ENCODE measurements at regions not wholly inside any gene's neighbourhood (a gene's known extent, or its start where the extent isn't known, plus 50 kb on each side); places are given as distances from the start of the nearest gene placed in this dataset.
"Not testable (repeated sequence)": the region's sequence is repeated elsewhere in the genome, so short reads cannot be mapped to it uniquely, and the experiment has no call there.

DNA sequence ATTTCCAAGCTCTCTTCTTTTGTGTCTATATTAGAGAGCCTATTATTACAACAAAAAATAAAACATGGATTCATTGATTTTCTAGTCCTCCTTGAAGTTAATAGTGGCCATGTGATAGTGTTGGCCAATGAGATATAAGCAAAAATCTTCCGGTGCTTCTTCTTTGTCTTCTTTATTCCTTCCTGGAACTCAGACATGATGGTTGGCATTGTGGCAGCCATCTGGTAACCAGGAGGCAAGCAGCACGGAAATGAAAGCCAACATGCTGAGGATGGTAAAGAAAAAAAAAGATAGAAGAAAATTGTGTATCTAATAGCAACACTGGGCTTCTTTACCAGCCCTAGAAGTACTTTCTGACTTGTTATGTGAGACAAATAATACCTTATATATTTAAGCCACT lies 50.8 kb upstream of the SEL1L start:
- DNase-seq (ENCODE audit: low spot score), result no peak

DNA sequence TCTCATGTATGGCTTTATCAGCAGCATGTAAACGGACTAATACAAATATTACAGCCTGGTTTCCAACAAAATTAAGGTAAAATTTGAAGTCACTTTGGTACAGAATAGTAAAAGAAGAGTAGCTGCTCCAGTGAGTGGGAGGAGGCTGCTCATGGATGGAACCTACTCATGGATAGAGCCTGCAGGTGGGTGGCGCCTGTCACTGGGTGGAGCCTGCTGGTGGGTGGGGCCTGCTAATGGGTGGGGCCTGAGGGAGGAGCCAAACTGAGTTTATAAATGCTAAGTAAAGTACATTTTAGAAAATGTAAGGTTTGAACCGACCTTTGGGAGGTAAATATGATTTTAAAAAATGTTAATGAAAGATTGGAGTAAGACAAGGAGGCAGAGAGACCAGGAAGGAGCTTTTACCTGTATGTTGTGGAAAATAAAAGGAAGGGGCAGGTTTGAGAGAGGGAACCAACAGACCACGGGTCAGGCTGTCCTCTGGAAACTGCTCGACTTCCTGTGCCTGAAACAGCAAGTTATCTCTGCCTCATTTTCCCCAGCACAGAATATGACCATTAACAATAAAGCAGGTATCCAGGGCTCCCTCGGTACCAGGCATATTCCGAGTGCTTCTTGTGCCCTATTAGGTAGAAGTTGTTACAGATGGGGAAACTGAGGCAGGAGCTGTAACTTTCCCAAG lies 55.9 kb upstream of the SEL1L start:
- no peak for DNase-seq (ENCODE audit: low spot score)

DNA sequence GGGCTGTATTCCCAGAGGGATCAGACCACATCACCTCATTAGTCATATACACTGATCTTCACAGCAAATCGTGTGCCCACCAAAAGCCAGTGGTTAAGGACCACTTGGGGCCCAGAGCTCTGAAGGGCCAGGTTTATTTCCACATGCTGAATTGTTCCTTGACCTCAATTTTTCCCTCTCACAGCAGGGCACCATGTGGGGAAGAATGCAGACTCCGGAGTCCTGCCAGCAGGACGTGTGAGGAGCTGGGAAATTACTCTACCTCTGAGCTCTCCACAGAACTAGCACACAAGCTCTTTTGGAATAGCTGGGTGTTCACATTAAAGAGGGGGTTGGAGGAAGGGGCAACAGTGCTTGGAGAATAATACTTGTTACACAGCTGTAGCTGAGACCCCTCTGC lies 57.6 kb upstream of the SEL1L start:
- DNase-seq (ENCODE audit: low spot score), result no peak

DNA sequence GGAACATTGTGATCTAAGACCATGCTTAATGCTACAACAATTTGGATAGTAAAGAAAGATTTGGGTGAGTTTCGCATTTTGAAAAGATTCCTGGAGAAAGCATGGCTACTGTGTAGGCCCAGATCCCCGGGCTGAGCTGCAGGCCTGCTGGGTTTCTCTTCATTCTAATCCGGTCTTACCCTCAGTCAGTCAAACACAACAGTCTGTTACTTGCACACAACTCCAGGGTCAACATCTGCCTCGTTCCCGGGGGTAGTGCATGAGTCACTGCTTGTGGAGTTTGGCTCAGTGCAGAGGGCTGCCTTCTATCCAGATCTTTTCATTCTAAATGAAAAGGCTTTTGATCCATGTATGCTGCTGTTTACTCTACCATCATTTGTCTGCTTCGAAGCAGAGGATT lies 60.4 kb upstream of the SEL1L start:
- peak; percentile 82 for DNase-seq (ENCODE audit: low spot score)

DNA sequence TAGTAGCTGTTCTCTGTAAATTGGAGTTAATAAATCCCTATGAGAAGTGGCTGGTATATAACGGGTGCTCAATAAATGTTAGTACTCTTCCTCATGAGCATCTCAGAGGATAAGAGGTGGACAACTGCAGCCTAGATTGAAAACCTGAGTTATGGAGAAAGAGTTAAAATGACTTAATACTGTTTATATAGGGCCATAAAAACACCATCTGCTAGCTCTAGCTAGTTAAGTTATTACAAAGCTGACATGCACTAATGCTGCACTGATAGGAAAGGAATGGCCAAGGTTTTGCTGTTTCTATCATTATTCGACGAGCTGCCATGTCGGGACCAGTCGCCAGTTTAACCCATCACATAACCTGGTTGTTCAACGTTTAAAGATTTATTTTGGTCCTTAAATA lies 72.0 kb upstream of the SEL1L start:
- DNase-seq (ENCODE audit: low spot score), result no peak

DNA sequence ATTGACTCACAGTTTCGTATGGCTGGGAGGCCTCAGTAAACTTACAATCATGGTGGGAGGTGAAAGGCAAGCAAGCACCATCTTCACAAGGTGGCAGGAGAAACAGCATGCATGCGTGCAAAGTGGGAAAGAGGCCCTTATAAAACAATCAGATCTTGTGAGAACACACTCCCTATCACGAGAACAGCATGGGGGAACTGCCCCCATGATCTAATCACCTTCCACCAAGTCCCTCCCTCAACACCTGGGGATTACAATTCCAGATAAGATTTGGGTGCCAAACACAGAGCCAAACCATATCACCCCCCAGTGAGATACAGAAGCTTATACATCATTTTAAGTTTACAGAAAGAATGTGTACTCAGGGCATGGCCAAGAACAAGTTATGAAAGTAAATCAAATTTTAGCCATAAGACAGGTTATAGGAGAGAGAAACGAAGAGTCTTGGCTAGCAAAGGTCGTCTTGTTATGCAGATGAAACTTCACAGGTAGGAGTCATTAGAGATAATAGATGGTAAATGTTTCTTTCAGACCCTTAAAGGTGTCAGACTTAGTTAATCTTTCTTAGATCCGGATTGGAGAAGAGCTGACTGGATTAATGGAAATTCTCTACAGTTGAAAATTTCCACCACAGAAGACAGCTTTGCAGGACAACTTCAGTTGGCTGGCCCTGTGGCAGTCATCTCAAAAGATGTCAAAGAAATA lies 79.8 kb upstream of the SEL1L start:
- no peak for DNase-seq (ENCODE audit: low spot score)

DNA sequence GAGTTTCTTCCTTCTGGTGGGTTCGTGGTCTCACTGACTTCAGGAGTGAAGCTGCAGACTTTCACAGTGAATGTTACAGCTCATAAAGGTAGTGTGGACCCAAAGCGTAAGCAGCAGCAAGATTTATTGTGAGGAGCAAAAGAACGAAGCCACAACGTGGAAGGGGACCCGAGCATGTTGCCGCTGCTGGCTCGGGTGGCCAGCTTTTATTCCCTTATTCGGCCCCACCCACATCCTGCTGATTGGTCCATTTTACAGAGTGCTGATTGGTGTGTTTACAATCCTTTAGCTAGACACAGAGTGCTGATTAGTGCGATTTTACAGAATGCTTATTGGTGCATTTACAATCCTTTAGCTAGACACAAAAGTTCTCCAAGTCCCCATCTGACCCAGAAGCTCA lies 80.6 kb upstream of the SEL1L start:
- DNase-seq (ENCODE audit: low spot score), result not testable (repeated sequence)

DNA sequence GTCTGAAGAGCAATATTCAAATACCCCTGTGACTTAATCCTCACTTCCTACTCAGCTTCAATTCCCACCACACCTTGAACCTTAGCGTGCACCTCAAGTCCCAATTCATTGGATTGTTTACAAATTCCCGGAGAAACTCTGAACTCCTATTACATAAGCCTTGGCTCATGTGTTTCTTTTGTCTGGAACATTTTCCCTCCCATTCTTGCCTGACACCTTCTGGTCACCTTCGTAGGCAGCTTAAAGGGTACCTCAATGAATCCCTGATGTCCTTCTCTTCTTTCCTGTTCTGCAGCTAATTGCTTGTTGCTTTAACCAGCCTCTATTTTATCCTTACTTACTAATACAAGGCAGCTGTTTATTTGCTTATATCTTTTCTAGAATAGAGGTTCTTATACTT lies 85.0 kb upstream of the SEL1L start:
- no peak for DNase-seq (ENCODE audit: low spot score)

DNA sequence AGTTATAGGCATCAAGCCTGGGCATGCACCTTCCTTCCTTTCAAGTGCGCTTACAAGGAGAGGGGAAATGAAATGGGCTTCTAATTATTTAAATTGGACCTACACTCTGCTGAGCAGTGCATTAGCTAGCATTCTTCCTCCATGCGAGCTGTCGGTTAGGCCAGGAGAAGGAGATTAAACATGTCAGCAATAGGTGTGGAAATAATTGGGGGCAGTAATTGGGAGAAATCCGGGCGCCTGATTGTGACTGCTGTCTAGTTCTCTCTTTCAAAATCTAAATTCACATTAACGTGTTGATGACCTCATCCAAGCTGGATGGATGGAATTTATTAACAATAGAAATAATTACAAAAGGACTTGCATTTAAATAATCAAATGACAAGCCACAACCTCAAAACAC lies 86.2 kb upstream of the SEL1L start:
- no peak for DNase-seq (ENCODE audit: low spot score)

DNA sequence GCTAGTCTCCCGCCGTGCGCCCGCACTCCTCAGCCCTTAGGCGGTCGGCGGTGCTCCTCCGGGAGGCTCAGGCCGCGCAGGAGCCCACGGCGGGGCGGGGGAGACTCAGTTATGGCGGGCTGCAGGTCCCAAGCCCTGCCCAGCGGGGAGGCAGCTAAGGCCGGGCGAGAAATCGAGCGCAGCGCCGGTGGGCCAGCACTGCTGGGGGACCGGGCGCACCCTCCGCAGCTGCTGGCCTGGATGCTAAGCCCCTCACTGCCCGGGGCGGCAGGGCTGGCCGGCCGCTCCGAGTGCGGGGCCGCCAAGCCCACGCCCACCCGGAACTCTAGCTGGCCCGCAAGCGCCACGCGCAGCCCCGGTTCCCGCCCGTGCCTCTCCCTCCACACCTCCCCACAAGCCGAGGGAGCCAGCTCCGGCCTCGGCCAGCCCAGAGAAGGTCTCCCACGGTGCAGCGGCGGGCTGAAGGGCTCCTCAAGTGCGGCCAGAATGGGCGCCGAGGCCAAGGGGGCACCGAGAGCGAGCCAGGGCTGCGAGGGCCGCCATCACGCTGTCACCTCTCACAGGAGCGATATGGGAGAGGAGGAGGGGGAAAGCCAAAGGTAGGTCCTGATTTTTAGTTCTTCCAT lies 90.2 kb upstream of the SEL1L start:
- not testable (repeated sequence) for DNase-seq (ENCODE audit: low spot score)

DNA sequence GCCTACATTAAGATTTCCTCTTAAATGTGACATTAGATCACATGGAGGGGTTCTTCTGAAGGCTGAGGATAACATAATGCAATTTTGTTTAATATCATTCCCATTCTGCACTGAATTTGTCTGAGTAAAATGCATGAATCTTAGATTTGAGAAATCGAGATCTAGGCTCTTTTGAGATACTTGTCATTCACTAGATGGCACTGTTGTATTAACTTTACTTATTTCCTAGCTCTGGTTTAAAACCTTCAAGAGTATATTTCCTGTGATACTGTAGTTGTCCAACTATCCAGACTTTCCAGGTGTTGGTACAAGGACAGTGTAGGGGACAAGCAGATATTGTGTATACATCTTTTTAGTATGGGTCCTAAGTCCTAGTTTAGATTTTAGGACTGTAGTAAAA lies 91.7 kb upstream of the SEL1L start:
- peak; percentile 48 for DNase-seq (ENCODE audit: low spot score)

DNA sequence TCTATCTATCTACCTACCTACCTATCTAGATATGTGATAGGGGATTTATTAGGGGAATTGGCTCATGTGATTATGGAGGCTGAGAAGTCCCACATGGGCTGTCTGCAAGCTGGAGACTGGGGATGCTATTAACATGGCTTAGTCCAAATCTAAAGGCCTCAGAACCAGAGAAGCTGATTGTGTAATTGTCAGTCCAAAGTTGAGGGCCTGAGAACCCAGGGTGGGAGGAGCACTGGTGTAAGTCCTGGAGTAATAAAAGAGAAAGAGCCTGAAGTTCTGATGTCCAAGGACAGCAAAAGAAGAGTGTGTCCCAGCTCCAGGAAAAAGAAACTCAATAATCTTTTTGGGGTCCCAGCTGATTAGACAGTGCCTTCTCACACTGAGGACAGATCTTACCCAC lies 98.5 kb upstream of the SEL1L start:
- no peak for DNase-seq (ENCODE audit: low spot score)

DNA sequence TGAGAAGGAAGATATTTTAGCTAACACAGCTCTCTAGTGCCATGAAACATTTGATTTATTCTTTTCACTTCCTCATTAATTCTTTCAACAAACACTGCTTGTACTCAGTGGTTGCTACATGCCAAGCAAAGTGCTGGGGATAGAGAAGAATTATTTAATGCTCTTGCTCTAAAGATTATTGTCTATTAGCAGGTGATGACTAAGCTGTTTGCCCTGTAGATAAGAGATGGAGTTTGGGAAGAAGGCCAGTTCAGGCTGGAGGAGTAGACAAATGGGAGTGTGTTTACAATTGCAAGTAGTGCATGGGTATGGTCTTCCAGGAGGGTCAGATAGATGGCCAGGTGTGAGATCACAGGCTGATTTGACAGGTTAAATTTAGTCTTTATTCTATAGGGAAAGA lies 99.8 kb upstream of the SEL1L start:
- no peak for DNase-seq (ENCODE audit: low spot score)

DNA sequence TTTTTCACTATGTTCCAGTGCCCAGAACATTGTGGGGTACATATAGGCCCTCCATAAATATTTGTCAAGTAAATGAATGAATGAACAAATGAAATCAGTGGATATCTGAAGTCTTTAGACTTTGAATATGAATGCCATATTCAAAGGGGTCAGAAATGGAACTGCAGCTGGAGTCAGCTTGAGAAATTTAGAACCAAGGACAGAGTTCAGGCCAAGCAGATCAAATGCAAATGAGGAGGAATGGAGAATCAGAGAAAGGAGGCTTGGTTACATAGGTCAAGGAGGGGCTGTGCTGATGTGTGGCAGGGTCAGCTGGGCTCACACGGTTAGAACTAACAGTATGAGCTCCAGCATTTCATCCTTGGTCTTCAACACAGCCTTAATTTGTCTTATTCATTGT lies 104.0 kb upstream of the SEL1L start:
- no peak for DNase-seq (ENCODE audit: low spot score)

DNA sequence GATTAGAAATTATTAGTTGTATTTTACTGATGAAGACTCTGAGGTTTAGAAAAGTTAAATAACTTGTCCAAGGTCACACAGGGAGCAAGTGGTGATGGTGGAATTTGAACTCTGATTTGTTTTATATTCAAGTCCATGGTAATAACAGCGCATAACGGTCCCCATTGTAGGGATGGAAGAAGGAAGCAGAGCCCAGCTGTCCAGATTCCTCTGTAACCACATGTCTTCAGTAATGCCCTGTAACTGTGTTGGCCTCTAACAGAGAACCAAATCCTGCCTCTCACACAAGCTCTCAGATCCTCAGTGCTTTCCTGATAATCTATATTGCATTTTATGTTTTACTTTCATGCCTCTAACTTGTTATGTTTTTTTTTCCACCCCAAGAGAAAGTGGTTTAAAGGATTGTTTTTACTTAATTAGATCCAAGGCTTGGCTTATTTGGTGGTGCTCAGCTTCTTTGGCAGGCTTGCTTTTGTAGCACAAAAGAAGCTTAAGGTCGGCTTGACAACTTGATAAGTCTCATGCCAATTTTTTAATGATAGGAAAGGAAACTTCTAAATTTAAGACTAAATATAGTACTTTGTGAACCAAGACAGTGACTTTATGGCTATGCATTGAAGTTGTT lies 105.1 kb upstream of the SEL1L start:
- no peak for DNase-seq (ENCODE audit: low spot score)

DNA sequence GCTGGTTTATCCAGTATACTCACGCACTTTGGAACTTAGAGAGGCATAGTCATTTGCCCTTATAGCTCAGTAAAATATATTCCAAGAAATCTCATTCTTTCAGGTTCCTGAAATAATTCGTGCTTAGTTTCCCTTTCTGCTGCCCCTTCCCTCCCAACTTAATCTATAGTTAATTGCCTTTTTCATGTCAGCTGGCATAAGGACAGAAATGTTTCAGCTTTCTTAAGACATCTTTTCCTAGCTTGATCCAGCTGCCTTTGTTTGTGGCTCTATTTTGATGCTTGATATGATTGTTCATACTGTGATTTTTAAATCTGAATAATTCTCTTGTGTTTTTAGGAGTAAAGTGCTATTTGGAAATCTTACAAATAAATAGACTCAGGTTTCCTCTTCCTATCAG lies 120.0 kb upstream of the SEL1L start:
- DNase-seq (ENCODE audit: low spot score), result no peak

DNA sequence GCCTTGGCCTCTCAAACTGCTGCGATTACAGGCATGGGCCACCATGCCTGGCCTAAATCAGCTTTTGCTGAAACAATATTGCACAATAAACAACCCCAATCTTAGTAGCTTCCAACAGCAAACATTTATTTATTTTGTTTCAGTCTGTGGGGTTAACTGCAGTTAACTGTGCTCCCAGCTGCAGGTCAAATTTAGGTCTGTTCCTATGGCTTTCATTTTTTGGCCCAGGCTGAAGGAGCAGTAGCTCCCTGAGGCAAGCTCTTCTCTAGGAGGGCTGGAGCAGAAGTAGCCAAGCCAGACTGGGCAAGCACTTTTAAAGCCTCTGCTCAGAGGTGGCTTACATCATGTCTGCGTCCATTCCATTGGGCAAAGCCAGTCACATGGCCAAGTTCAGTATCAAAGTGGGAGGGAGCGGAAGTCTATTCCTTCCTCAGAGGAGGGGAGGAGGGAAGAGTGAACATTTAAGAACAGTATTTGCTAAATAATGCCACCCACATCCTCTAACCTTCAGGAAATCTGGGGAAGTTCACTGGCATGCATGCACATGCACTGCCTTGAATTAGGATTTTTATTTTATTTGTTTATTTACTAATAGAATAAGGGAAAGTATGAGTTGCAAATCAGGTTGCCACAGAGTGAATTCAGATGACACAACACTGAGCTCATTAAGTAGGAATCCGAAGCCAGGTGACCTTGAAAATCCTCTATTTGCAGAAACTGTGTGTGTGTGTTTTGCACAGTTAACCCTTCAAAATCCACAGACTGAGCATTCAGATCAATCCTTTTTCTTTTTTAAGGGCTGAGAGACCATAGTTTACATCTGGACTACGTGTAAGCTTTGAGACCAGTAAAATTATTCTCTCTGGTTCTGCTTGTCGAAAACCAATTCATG lies 122.0 kb upstream of the SEL1L start:
- DNase-seq (ENCODE audit: low spot score), result peak; percentile 16

DNA sequence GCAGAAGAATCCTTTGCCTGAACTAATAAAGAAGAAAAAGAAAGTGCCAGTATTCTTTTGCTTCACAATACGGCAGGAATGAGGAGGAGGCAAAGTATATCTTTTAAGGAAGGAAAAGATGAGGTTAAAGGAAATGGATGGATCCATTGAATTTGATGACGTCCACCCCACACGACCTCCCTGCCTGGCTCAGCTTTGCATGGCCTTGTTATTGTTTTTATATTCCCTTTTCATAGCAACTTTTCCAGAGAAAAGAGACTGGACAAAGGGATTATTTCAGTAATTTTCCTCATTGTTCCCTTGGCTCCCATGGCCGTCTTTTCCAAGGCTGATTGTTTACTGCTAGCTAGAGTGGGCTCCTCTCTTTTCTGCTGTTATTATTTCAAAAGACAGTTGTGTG lies 123.2 kb upstream of the SEL1L start:
- DNase-seq (ENCODE audit: low spot score), result no peak

DNA sequence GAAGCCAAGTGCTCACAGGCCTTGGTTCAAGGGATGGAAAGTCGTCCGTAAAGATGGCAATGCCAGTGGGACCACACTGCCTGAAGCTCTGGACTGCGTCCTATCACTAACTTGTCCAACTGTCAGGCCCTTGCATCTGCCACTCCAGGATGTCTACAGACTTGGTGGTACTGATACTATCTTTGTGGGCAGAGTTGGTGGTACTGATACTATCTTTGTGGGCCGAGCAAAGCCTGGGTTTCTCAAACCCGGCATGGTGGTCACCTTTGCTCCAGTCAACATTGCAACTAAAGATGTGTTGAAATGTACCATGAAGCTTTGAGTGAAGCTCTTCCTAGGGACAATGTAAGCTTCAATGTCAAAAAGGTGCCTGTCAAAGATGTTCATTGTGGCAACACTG lies 128.4 kb upstream of the SEL1L start:
- DNase-seq (ENCODE audit: low spot score), result no peak

DNA sequence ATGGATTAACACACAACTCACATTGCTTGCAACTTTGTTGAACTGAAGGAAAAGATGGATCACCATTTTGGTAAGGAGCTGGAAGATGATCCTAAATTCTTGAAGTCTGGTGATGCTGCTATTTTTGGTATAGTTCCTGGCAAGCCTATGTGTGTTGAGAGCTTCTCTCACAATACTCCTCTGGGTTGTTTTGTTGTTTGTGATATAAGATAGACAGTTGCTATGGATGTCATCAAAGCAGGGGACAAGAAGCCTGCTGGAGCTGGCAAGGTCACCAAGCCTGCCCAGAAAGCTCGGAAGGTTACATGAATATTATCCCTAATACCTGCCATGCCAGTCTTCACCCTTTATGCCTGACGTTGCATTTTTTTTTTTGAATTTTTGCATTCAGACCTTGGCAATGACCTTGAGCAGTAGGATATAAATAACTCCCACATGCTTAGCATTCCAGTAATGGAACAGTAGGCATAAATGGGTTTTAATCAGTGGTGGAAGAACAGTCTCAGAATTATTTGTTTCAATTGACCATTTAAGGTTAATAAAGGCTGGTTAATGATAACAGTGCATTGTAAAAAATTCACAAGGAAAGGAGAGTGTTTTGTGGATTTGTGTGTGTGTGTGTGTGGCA lies 129.0 kb upstream of the SEL1L start:
- no peak for DNase-seq (ENCODE audit: low spot score)

DNA sequence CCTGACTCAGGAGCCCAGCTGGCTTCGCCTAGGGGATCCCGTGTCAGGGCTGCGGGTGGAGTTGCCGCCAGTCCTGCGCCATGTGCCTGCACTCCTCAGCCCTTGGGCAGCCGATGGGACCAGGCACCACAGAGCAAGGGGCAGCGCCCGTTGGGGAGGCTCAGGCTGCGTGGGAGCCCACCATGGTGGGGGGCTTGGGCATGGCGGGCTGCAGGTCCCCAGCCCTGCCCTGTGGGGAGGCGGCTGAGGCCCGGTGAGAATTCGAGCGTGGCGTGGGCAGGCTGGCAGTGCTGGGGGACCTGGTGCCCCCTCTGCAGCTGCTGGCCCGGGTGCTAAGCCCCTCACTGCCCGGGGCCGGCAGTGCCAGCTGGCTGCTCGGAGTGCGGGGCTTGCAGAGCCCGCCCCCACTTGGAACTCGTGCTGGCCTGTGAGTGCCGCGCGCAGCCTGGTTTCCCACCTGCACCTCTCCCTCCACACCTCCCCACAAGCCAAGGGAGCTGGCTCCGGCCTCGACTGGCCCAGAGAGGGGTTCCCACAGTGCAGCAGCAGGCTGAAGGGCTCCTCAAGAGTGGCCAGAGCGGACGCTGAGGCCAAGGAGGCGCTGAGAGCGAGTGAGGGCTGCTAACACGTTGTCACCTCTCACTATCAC lies 135.1 kb upstream of the SEL1L start:
- no peak for DNase-seq (ENCODE audit: low spot score)

All from globus pallidus (tissue), 1 donor.